Osteocyte (in vitro differentiated cells): ENCODE measurements at regions not wholly inside any gene's neighbourhood (a gene's known extent, or its start where the extent isn't known, plus 50 kb on each side); places are given as distances from the start of the nearest gene placed in this dataset.

Source experiments
- DNase-seq: peaks from one replicate; pipeline ENCODE4 v3.0.0; 2021; ENCODE audit warnings: mixed read lengths; ENCODE audit not compliant: unreplicated experiment; ENCODE audit errors: extremely low spot score
- H3K27ac Mint-ChIP-seq: one replicate; pipeline ENCODE4 v1.8.0; 2021; ENCODE audit warnings: mild to moderate bottlenecking, mixed read lengths; ENCODE audit not compliant: unreplicated experiment
- H3K27me3 Mint-ChIP-seq: one replicate; pipeline ENCODE4 v1.8.0; 2021; ENCODE audit warnings: mixed read lengths; ENCODE audit not compliant: unreplicated experiment
- H3K36me3 Mint-ChIP-seq: one replicate; pipeline ENCODE4 v1.8.0; 2021; ENCODE audit warnings: mixed read lengths; ENCODE audit not compliant: unreplicated experiment
- H3K4me1 Mint-ChIP-seq: one replicate; pipeline ENCODE4 v1.8.0; 2021; ENCODE audit warnings: mixed read lengths; ENCODE audit not compliant: unreplicated experiment
- H3K4me3 Mint-ChIP-seq: one replicate; pipeline ENCODE4 v1.8.0; 2021; ENCODE audit warnings: mild to moderate bottlenecking, moderate library complexity, mixed read lengths; ENCODE audit not compliant: unreplicated experiment
- H3K9me3 Mint-ChIP-seq: one replicate; pipeline ENCODE4 v1.8.0; 2021; ENCODE audit warnings: mixed read lengths; ENCODE audit not compliant: unreplicated experiment
- TF ChIP-seq, protein P1 (sequence below): fragments of 200-600 bp; sonication (generic); IDR thresholded peaks from 2 replicates; pipeline ENCODE4 v1.5.0; 2021; ENCODE audit warnings: antibody characterized with exemption, mild to moderate bottlenecking, moderate library complexity

DNA sequence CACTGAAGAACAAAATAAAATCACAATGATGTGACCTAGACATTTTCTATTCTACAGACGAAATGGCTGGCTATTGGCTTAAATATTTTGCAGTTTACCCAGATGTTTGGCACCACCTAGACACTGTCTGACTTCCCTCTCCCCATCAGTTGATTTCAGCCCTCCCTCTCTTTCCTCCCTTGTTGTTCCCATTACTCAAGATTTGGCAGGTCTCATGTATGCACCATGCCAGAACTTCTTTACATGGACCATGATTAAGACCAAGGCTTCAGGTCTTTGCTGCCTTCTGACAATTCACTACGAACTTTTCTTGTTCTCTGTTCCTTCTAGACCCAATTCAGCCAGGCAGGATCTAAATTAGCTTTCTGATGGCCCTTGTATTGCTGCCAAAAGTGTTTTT is 66.6 kb upstream of the GDNF start:
- no peak for DNase-seq
- H3K27me3 Mint-ChIP-seq: peaks cover 24% of the 10 kb centered on the region
- no peaks in the 10 kb centered on the region for H3K36me3 Mint-ChIP-seq
- no peak overlapping the region for H3K4me3 Mint-ChIP-seq
- no peak overlapping the region for H3K27ac Mint-ChIP-seq
- H3K4me1 Mint-ChIP-seq: no peaks in the 10 kb centered on the region
- peaks cover 4% of the 10 kb centered on the region for H3K9me3 Mint-ChIP-seq
- TF ChIP-seq, protein P1, sequence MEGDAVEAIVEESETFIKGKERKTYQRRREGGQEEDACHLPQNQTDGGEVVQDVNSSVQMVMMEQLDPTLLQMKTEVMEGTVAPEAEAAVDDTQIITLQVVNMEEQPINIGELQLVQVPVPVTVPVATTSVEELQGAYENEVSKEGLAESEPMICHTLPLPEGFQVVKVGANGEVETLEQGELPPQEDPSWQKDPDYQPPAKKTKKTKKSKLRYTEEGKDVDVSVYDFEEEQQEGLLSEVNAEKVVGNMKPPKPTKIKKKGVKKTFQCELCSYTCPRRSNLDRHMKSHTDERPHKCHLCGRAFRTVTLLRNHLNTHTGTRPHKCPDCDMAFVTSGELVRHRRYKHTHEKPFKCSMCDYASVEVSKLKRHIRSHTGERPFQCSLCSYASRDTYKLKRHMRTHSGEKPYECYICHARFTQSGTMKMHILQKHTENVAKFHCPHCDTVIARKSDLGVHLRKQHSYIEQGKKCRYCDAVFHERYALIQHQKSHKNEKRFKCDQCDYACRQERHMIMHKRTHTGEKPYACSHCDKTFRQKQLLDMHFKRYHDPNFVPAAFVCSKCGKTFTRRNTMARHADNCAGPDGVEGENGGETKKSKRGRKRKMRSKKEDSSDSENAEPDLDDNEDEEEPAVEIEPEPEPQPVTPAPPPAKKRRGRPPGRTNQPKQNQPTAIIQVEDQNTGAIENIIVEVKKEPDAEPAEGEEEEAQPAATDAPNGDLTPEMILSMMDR: no peak

DNA sequence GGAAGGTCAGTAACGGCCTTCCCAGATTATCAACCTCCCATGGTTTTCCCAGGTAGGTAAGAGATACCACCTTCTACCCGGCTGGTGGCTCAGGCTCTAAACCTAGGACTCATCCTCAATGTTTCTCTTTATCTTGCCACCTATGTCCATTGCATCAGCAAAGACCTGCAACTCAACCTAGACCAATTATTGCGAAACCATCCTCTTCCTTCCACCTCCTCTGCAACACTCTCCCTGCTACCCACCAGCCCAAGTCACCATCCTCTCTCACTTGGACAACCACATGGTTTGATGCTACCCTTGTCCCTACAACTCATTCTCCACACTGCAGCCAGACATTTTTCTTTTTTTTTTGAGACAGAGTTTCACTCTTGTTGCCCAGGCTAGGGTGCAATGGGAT is 65.4 kb upstream of the GDNF start:
- TF ChIP-seq, protein P1: no peak
- H3K27me3 Mint-ChIP-seq: peaks cover 17% of the 10 kb centered on the region
- no peaks in the 10 kb centered on the region for H3K4me1 Mint-ChIP-seq
- H3K9me3 Mint-ChIP-seq: peaks cover 4% of the 10 kb centered on the region
- no peak overlapping the region for H3K27ac Mint-ChIP-seq
- DNase-seq: no peak
- H3K36me3 Mint-ChIP-seq: no peaks in the 10 kb centered on the region
- no peak overlapping the region for H3K4me3 Mint-ChIP-seq

DNA sequence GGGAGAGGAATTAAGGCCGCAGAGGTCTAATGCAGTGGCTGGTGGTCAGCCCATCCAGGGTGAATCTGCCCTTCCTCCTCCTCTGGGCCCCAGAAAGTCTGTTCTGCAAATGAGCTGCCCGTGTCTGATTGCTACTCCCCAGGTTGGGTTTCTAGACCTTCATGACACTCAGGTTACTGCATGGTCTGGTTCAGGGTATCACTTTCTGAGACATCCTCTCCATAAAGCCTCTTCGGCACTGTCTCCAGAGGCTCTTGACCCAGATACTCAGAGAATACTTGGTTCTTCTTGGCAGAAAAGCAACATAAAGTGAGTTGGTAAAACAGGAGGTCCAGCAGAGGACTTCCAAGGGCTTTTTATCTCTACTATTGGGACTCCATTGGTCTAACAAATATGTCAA is 62.5 kb upstream of the GDNF start:
- no peaks in the 10 kb centered on the region for H3K36me3 Mint-ChIP-seq
- TF ChIP-seq, protein P1: no peak
- H3K4me3 Mint-ChIP-seq: no peak overlapping the region
- no peaks in the 10 kb centered on the region for H3K4me1 Mint-ChIP-seq
- DNase-seq: no peak
- H3K27me3 Mint-ChIP-seq: peaks cover 7% of the 10 kb centered on the region
- H3K27ac Mint-ChIP-seq: no peak overlapping the region
- H3K9me3 Mint-ChIP-seq: peaks cover 4% of the 10 kb centered on the region

DNA sequence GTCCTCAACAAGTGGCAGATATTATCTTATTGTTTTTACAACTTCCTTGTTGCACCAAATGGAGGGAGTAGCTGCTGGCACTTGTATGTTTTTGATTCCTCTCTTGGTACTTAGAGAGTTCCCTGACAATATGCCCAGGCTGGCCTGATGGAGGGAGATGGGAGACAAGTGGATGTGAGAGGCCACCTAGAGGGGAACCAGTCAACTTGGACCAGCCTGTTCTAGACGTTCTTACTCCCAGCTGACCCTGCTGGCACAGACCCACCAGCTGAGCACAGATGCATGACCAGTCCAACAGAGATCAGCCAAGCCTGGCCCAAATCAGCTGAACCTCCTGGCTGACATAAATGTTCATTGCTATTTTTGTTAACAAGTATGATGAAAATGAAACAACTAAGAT is 60.9 kb upstream of the GDNF start:
- H3K36me3 Mint-ChIP-seq: no peaks in the 10 kb centered on the region
- DNase-seq: no peak
- H3K27ac Mint-ChIP-seq: no peak overlapping the region
- peaks cover 3% of the 10 kb centered on the region for H3K27me3 Mint-ChIP-seq
- H3K9me3 Mint-ChIP-seq: peaks cover 4% of the 10 kb centered on the region
- no peak overlapping the region for H3K4me3 Mint-ChIP-seq
- TF ChIP-seq, protein P1: no peak
- H3K4me1 Mint-ChIP-seq: no peaks in the 10 kb centered on the region

DNA sequence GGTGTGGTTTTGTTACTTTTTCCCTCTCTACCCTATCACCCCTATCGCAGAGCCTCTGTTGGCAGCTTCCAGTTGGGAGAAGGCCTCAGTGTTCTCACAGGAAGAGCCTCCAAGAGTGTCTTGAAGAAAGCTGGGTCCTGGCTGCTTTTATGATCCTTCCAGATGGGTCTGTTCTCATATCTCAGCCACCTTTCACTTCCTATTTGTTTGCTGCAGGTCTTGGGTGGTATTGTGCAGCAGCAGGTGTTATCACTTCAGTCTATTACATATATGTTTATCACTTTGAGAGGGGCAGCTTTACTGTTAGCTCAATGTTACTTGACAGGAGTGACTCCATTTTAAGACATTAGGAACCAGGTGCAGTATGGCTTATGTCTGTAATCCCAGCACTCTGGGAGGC is 59.2 kb upstream of the GDNF start:
- no peaks in the 10 kb centered on the region for H3K36me3 Mint-ChIP-seq
- no peak overlapping the region for H3K27ac Mint-ChIP-seq
- H3K9me3 Mint-ChIP-seq: no peaks in the 10 kb centered on the region
- H3K4me3 Mint-ChIP-seq: no peak overlapping the region
- peaks cover 9% of the 10 kb centered on the region for H3K27me3 Mint-ChIP-seq
- TF ChIP-seq, protein P1: no peak
- no peak for DNase-seq
- no peaks in the 10 kb centered on the region for H3K4me1 Mint-ChIP-seq
